K562 (cell line): ENCODE measurements at regions not wholly inside any gene's neighbourhood (a gene's known extent, or its start where the extent isn't known, plus 50 kb on each side); places are given as distances from the start of the nearest gene placed in this dataset.

Source experiments
- ATAC-seq: fragments of 200-7000 bp; cut with Tn5 transposase; 3 replicates; pipeline ENCODE4 v1.9.1; 2020; ENCODE audit warnings: moderate library complexity
- BruUV-seq: library from RNA; stranded (reverse); fragments of 400-500 nt; replicated peaks from 2 replicates; lab custom pipeline; 2021; lab: Mats Ljungman, UMichigan
- CTCF ChIA-PET: fragments of 300-600 bp; formaldehyde crosslinking; extraction: SDS; loops from one replicate; lab custom pipeline; 2021; ENCODE audit warnings: low intra/inter-chr PET ratio; lab: Yijun Ruan, JAX
- POLR2A ChIA-PET: fragments of 300-600, 350-650 bp; sonication (Branson Sonifier 250); formaldehyde crosslinking; extraction: SDS; loops from one replicate; lab custom pipeline; 2021; ENCODE audit warnings: antibody characterized with exemption, inconsistent platforms; lab: Yijun Ruan, JAX
- DNase-seq, 4 experiments: peaks; one replicate each; pipeline versions ENCODE4 v3.0.0 to v3.0.0-alpha.2; 2011 to 2018; ENCODE audit warnings: low spot score in 3 of 4, mixed read lengths in 3 of 4; ENCODE audit errors: extremely low read depth in 1 of 4
- FAIRE-seq: peaks from 2 replicates; lab custom pipeline; 2011; peaks lifted over from hg19 to GRCh38; lab: Jason Lieb, UNC
- H2AFZ ChIP-seq: 2 replicates; pipeline ENCODE4 v1.6.0; 2011; ENCODE audit warnings: low read depth, low read length, control low read depth, inconsistent platforms
- H3K27ac ChIP-seq: fragments of 200-600 bp; 3 replicates; pipeline ENCODE4 v1.8.0; 2011; ENCODE audit warnings: low read depth, mild to moderate bottlenecking, control low read depth, inconsistent platforms, low read length, moderate library complexity, mixed read lengths; ENCODE audit errors: extremely low read depth
- H3K27me3 ChIP-seq, 2 experiments: fragments of 300-600 bp in 1 of 2; 2 replicates in 1 of 2; 3 replicates in 1 of 2; pipeline versions ENCODE4 v1.6.0 to v1.8.0; 2011; ENCODE audit warnings: inconsistent platforms in 2 of 2, low read length in 2 of 2, mild to moderate bottlenecking in 1 of 2, mixed read lengths in 1 of 2, moderate library complexity in 1 of 2; ENCODE audit not compliant: control insufficient read depth in 2 of 2, insufficient read depth in 2 of 2
- H3K36me3 ChIP-seq: fragments of 300-600 bp; 3 replicates; pipeline ENCODE4 v1.8.0; 2011; ENCODE audit warnings: mild to moderate bottlenecking, low read length, inconsistent platforms; ENCODE audit not compliant: control insufficient read depth, insufficient read depth
- H3K4me1 ChIP-seq, 2 experiments: fragments of 200-600 bp in 1 of 2; replicated peaks in 1 of 2; 2 replicates in 1 of 2; 3 replicates in 1 of 2; pipeline versions ENCODE4 v1.5.1 to v1.8.0; 2011; ENCODE audit warnings: inconsistent platforms in 2 of 2, low read length in 2 of 2, mild to moderate bottlenecking in 1 of 2, mixed read lengths in 1 of 2, moderate library complexity in 1 of 2; ENCODE audit not compliant: control insufficient read depth in 2 of 2, insufficient read depth in 2 of 2
- H3K4me2 ChIP-seq: 2 replicates; pipeline ENCODE4 v1.6.1; 2011; ENCODE audit warnings: low read length, control low read depth, inconsistent platforms, mixed read lengths; ENCODE audit not compliant: insufficient read depth
- H3K4me3 ChIP-seq: fragments of 200-600 bp; sonication (generic), shearing (Covaris generic); 2 replicates; pipeline ENCODE4 v1.5.1; 2016; ENCODE audit warnings: control low read depth, inconsistent platforms
- H3K79me2 ChIP-seq: fragments of 200-600 bp; 3 replicates; pipeline ENCODE4 v1.8.0; 2011; ENCODE audit warnings: low read length, inconsistent platforms; ENCODE audit not compliant: control insufficient read depth, insufficient read depth
- H3K9ac ChIP-seq, 2 experiments: 2 replicates each; pipeline versions ENCODE4 v1.6.0 to v1.6.1; 2011; ENCODE audit warnings: low read depth in 2 of 2, low read length in 2 of 2, control low read depth in 1 of 2, inconsistent platforms in 1 of 2, mild to moderate bottlenecking in 1 of 2, mixed read lengths in 1 of 2; ENCODE audit not compliant: insufficient read depth in 1 of 2
- H3K9me1 ChIP-seq: one replicate; pipeline ENCODE4 v1.6.0; 2011; ENCODE audit warnings: inconsistent platforms, mild to moderate bottlenecking, low read length, moderate library complexity; ENCODE audit not compliant: control insufficient read depth, insufficient read depth
- H3K9me3 ChIP-seq: replicated peaks from 2 replicates; pipeline ENCODE4 v1.5.1; 2011; ENCODE audit warnings: low read depth, low read length, inconsistent platforms; ENCODE audit not compliant: control insufficient read depth, insufficient read depth
- H4K20me1 ChIP-seq: replicated peaks from 2 replicates; pipeline ENCODE4 v1.6.1; 2011; ENCODE audit warnings: low read length, inconsistent platforms, mixed read lengths; ENCODE audit not compliant: control insufficient read depth, insufficient read depth
- ARID1B ChIP-seq: fragments of 450-650 bp; IDR thresholded peaks from 2 replicates; pipeline ENCODE4 v1.6.1; 2016; ENCODE audit warnings: antibody characterized with exemption, mild to moderate bottlenecking, inconsistent platforms
- ARID2 ChIP-seq: fragments of 450-650 bp; IDR thresholded peaks from 2 replicates; pipeline ENCODE4 v1.6.1; 2017; ENCODE audit warnings: antibody characterized with exemption, mild to moderate bottlenecking
- CHCHD3 ChIP-seq: fragments of 250-450 bp; sonication (Bioruptor Pico); IDR thresholded peaks from 2 replicates; pipeline ENCODE4 v2.1.2; 2022; ENCODE audit warnings: mild to moderate bottlenecking
- EHMT2 ChIP-seq: fragments of 450-650 bp; IDR thresholded peaks from 2 replicates; pipeline ENCODE4 v1.6.1; 2018; ENCODE audit warnings: antibody characterized with exemption
- MAFK ChIP-seq: IDR thresholded peaks from 2 replicates; pipeline ENCODE4 v1.6.1; 2011; ENCODE audit warnings: low read length, improper control_type of control experiment
- MCM2 ChIP-seq: fragments of 450-650 bp; IDR thresholded peaks from 2 replicates; pipeline ENCODE4 v1.6.1; 2017; ENCODE audit warnings: low read depth, mild to moderate bottlenecking
- NCOR1 ChIP-seq: fragments of 450-650 bp; IDR thresholded peaks from 2 replicates; pipeline ENCODE4 v1.6.1; 2016; ENCODE audit warnings: mild to moderate bottlenecking, moderate library complexity
- PHF8 ChIP-seq: fragments of 200-600 bp; sonication (generic); IDR thresholded peaks from 2 replicates; pipeline ENCODE4 v1.6.1; 2012; ENCODE audit warnings: mixed run types, mild to moderate bottlenecking, inconsistent platforms, low read length, moderate library complexity, borderline replicate concordance
- RBM14 ChIP-seq: fragments of 200-400 bp; formaldehyde crosslinking; IDR thresholded peaks from 2 replicates; pipeline ENCODE4 v1.6.1; 2018; ENCODE audit warnings: low read depth, mild to moderate bottlenecking, low read length, moderate library complexity, borderline replicate concordance; ENCODE audit not compliant: insufficient read depth
- ZHX1 ChIP-seq: fragments of 150-350 bp; conservative IDR thresholded peaks from 2 replicates; pipeline ENCODE4 v1.6.1; 2014; ENCODE audit warnings: low read length
- ZNF165 ChIP-seq: fragments of 250-450 bp; sonication (Bioruptor Pico); IDR thresholded peaks from 2 replicates; pipeline ENCODE4 v1.4.0; 2020; ENCODE audit warnings: borderline replicate concordance
- ZNF23 ChIP-seq: fragments of 250-450 bp; sonication (Bioruptor Pico); IDR thresholded peaks from 2 replicates; pipeline ENCODE4 v1.4.0; 2020; ENCODE audit warnings: mild to moderate bottlenecking
- ZNF449 ChIP-seq: fragments of 250-450 bp; sonication (Bioruptor Pico); IDR thresholded peaks from 2 replicates; pipeline ENCODE4 v1.8.0; 2022; ENCODE audit warnings: moderate library complexity, mild to moderate bottlenecking, inconsistent platforms
- ZNF717 ChIP-seq: fragments of 250-450 bp; sonication (Bioruptor Pico); IDR thresholded peaks from 2 replicates; pipeline ENCODE4 v1.5.0; 2021
- WGBS: fragments of 100-300 bp; shearing (Covaris generic); methylation state at CpG from one replicate; pipeline ENCODE4 v1.1.6; 2016; ENCODE audit warnings: low coverage, mixed read lengths; ENCODE audit not compliant: insufficient coverage; ENCODE audit errors: missing lambda C conversion rate; 5-methylcytosine and 5-hydroxymethylcytosine counted together
- in situ Hi-C: fragments of 300-500 bp; cut with MboI; formaldehyde crosslinking; loops from 4 replicates; pipeline ENCODE4 v1.15.0; 2018; ENCODE audit warnings: inconsistent platforms, mixed read lengths
- intact Hi-C: fragments of 100-400 bp; cut with micrococcal nuclease; formaldehyde crosslinking; loops from 2 replicates; pipeline ENCODE4 v1.14.2; 2022
- TF ChIP-seq, protein P1 (sequence below): fragments of 450-650 bp; IDR thresholded peaks from one replicate; pipeline ENCODE4 v1.6.1; 2018; ENCODE audit warnings: mild to moderate bottlenecking, moderate library complexity; ENCODE audit not compliant: partially characterized antibody

DNA sequence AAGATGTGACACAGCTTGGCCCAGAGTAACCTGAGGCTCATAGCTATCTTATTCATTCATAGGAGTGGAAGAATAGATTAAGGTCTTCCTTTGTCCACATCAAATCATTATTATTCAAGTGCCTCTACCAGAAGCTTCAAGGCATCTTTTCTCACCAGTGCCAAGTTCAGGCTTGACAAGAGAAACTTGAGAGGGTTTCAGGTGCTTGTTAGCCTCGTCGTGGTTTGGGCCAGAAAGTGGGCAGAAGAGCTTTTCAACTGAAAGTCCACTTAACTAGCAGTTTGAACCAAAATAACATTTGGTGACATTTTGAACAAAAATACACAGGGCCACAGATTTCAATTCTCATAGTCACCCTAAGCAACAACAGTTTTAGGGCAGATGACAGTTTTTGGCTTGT is 1184.2 kb downstream of the FLRT2 start (continued):
- TF ChIP-seq CHCHD3 (CRISPR knock-in tag) (no peak), PHF8 (no peak), ARID1B (no peak), MAFK (no peak), ARID2 (no peak), EHMT2 (no peak)

DNA sequence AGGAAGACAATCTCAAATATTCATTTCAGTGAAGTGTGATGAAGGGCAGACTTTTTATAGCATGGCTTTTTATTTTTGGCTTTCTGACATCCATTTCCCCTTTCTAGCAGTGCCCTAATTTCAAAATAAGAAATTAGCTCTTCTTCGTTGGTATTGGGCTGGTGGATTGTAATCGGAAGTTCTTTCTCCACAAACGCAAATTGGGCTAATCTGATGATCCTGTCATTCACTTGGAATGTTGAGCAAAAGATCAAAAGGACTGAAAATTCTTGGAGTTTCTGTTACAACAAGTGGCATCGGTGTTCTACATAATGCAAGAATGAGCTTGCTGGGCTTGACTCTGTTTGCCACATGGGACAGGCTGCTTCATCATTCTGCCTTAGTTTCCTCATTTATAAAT is 1182.8 kb downstream of the FLRT2 start:
- 0% methylated on average over 4 of the region's 4 CpGs for WGBS
- no peak for ATAC-seq
- intact Hi-C loops (no loop called here), in situ Hi-C loops (no loop called here)
- BruUV-seq = no TSS peak
- ChIA-PET CTCF (no interaction called here), POLR2A (no interaction called here)
- Histone ChIP-seq H3K9ac (no peak overlapping the region), H3K9me3 (no peaks in the 10 kb centered on the region), H3K9me1 (no peaks in the 10 kb centered on the region), H3K4me2 (no peak overlapping the region), H3K4me3 (no peak overlapping the region), H3K27ac (no peak overlapping the region), H4K20me1 (no peaks in the 10 kb centered on the region), H3K27me3 (no peaks in the 10 kb centered on the region), H3K4me1 (no peaks in the 10 kb centered on the region), H2AFZ (no peak overlapping the region), H3K79me2 (no peaks in the 10 kb centered on the region), H3K36me3 (no peaks in the 10 kb centered on the region)
- no peak for DNase-seq
- FAIRE-seq = no peak
- TF ChIP-seq NCOR1 = no peak
- no peak for TF ChIP-seq ZNF449
- no peak for TF ChIP-seq ZNF23 (CRISPR knock-in tag)
- no peak for TF ChIP-seq ZNF717 (CRISPR knock-in tag)
- no peak for TF ChIP-seq RBM14
- TF ChIP-seq MCM2 = no peak
- TF ChIP-seq, protein P1, sequence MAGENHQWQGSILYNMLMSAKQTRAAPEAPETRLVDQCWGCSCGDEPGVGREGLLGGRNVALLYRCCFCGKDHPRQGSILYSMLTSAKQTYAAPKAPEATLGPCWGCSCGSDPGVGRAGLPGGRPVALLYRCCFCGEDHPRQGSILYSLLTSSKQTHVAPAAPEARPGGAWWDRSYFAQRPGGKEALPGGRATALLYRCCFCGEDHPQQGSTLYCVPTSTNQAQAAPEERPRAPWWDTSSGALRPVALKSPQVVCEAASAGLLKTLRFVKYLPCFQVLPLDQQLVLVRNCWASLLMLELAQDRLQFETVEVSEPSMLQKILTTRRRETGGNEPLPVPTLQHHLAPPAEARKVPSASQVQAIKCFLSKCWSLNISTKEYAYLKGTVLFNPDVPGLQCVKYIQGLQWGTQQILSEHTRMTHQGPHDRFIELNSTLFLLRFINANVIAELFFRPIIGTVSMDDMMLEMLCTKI = no peak
- no peak for TF ChIP-seq ZNF165 (CRISPR knock-in tag)
- TF ChIP-seq ZHX1 = no peak
